Choroid plexus epithelial cell (primary cell): ENCODE measurements at regions not wholly inside any gene's neighbourhood (a gene's known extent, or its start where the extent isn't known, plus 50 kb on each side); places are given as distances from the start of the nearest gene placed in this dataset.

ENCODE experiments used
- DNase-seq: peaks from one replicate; pipeline ENCODE4 v3.0.0-alpha.2; 2010; ENCODE audit warnings: low read depth
- H3K4me3 ChIP-seq: 2 replicates; pipeline ENCODE4 v1.5.1; 2011; ENCODE audit warnings: low read depth, mild to moderate bottlenecking, control low read depth, low read length, moderate library complexity
- TF ChIP-seq, protein P1 (sequence below): conservative IDR thresholded peaks from 2 replicates; pipeline ENCODE4 v1.5.1; 2011; ENCODE audit warnings: low read depth, mild to moderate bottlenecking, control low read depth, inconsistent platforms, low read length, moderate library complexity

GRCh38 chr5:69030358-69031062, 63.3 kb upstream of the SLC30A5 start:
- TF ChIP-seq, protein P1, sequence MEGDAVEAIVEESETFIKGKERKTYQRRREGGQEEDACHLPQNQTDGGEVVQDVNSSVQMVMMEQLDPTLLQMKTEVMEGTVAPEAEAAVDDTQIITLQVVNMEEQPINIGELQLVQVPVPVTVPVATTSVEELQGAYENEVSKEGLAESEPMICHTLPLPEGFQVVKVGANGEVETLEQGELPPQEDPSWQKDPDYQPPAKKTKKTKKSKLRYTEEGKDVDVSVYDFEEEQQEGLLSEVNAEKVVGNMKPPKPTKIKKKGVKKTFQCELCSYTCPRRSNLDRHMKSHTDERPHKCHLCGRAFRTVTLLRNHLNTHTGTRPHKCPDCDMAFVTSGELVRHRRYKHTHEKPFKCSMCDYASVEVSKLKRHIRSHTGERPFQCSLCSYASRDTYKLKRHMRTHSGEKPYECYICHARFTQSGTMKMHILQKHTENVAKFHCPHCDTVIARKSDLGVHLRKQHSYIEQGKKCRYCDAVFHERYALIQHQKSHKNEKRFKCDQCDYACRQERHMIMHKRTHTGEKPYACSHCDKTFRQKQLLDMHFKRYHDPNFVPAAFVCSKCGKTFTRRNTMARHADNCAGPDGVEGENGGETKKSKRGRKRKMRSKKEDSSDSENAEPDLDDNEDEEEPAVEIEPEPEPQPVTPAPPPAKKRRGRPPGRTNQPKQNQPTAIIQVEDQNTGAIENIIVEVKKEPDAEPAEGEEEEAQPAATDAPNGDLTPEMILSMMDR = no peak
- H3K4me3 ChIP-seq = no peak overlapping the region
- peak; percentile 42 for DNase-seq

GRCh38 chr5:69032009-69032408, 61.8 kb upstream of the SLC30A5 start:
- TF ChIP-seq, protein P1 = peak; percentile 14
- no peak for DNase-seq
- no peak overlapping the region for H3K4me3 ChIP-seq

DNA sequence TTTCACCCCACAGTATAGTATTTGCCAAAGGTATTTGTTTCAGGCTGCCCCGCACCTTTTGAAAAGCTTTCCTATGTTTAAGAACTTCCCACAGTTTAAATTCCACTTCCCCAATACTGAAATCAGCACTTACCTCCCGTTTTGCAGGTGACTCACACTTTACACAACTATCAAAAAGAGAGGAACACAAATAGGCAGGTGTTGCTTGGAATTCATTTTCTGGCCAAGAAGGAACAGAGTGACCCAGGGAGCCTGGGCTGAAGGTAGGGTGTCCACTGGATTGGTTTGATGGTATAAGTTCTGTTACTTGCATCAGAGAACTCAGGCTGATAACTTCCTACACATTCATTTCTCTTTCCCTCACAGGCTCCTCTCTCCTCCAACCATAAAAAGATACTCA, 60.1 kb upstream of the SLC30A5 start:
- no peak for DNase-seq
- TF ChIP-seq, protein P1 = no peak
- no peak overlapping the region for H3K4me3 ChIP-seq

DNA sequence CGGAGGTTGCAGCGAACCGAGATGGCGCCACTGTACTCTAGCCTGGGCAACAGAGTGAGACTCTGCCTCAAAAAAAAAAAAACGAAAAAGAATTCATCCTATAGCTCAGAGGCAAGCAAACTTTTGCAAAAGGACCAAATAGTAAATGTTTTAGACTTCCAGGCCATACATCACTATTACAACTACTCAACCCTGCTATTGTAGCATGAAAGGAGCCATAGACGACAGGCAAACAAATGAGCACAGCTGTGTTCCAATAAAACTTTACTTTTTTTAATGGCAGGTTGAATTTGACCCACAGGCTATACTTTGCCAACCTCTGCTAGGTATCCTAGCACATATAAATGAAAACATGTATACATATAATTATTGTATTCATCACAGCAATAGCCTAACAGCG, 58.9 kb upstream of the SLC30A5 start:
- TF ChIP-seq, protein P1 = no peak
- DNase-seq = no peak
- no peak overlapping the region for H3K4me3 ChIP-seq

DNA sequence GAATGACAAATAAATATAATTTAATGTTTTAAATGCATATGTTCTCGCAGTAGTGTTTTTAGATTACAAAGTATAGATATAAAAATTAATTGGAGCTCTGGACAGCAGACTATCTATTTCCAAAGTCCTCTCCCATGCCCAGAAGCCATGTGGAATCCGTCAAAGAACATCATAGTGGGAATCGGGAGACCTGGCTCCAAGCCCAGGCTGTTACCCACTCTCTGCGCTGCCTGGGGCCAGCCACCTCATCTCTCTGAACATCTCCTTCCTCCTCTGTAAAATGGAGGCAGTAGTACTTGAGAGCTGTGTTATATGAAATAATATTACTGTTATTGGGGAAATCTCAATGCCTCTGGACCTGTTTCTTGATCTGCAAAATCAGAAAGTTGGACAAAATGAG, 58.1 kb upstream of the SLC30A5 start:
- H3K4me3 ChIP-seq = no peak overlapping the region
- TF ChIP-seq, protein P1 = no peak

GRCh38 chr5:69038539-69038938, 55.3 kb upstream of the SLC30A5 start:
- DNase-seq = no peak
- TF ChIP-seq, protein P1 = no peak
- no peak overlapping the region for H3K4me3 ChIP-seq

More for the DNA sequence above, 58.1 kb upstream of the SLC30A5 start:
- no peak for DNase-seq

DNA sequence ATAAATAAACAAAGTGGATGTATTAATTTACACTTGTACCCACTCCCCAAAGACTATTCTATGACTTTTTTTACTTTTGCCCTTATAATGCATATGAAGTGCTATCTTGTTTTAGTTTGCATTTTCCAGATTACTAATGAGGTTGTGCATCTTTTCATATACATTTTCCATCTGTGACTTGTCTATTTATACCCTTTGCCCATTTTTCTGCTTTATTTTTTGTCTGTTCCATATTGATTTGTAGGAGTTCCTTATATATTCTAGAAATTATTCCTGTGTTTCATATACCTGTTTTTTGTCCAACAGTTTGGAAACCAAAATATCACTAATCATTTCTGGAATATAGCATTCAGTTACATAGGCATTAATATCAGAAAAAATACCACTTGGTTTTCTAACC, 54.0 kb upstream of the SLC30A5 start:
- TF ChIP-seq, protein P1 = no peak
- no peak for DNase-seq
- H3K4me3 ChIP-seq = no peak overlapping the region
